Astrocyte of the cerebellum (primary cell): ENCODE measurements at regions not wholly inside any gene's neighbourhood (a gene's known extent, or its start where the extent isn't known, plus 50 kb on each side); places are given as distances from the start of the nearest gene placed in this dataset.

Experiments
- DNase-seq: peaks from one replicate; pipeline ENCODE4 v3.0.0-alpha.2; 2011; ENCODE audit warnings: low read depth
- H3K4me3 ChIP-seq: 2 replicates; pipeline ENCODE4 v1.5.1; 2011; ENCODE audit warnings: mild to moderate bottlenecking, low read depth, low read length, moderate library complexity
- CTCF ChIP-seq: IDR thresholded peaks from 2 replicates; pipeline ENCODE4 v1.5.1; 2012; ENCODE audit warnings: low read length, low read depth, moderate library complexity, mild to moderate bottlenecking; ENCODE audit errors: missing control alignments
- in situ Hi-C: cut with HindIII; loops from 2 replicates; pipeline ENCODE4 v1.10.0; 2017; ENCODE audit warnings: low sequenced_read_pairs

GRCh38 chr6:3634280-3634816, 117.2 kb downstream of the PXDC1 start:
- in situ Hi-C loops: no loop called here
- DNase-seq: no peak
- no peak overlapping the region for H3K4me3 ChIP-seq
- TF ChIP-seq CTCF: no peak

- no peak overlapping the region for H3K4me3 ChIP-seq
- no peak for TF ChIP-seq CTCF
- DNase-seq: no peak
Observed at GRCh38 chr6:3633711-3634110, 117.8 kb downstream of the PXDC1 start.

GRCh38 chr6:3631877-3632276, 119.6 kb downstream of the PXDC1 start:
- in situ Hi-C loops: no loop called here
- no peak for TF ChIP-seq CTCF
- no peak for DNase-seq
- no peak overlapping the region for H3K4me3 ChIP-seq

More at GRCh38 chr6:3633711-3634110, 117.8 kb downstream of the PXDC1 start:
- in situ Hi-C loops: no loop called here

- DNase-seq: no peak
- in situ Hi-C loops: no loop called here
Observed at GRCh38 chr6:3631186-3631585, 120.3 kb downstream of the PXDC1 start.

GRCh38 chr6:3630258-3630835, 121.2 kb downstream of the PXDC1 start:
- no peak for DNase-seq
- no peak for TF ChIP-seq CTCF
- in situ Hi-C loops: no loop called here
- no peak overlapping the region for H3K4me3 ChIP-seq

More at GRCh38 chr6:3631186-3631585, 120.3 kb downstream of the PXDC1 start:
- no peak for TF ChIP-seq CTCF
- H3K4me3 ChIP-seq: no peak overlapping the region

- no peak for DNase-seq
- H3K4me3 ChIP-seq: no peak overlapping the region
- in situ Hi-C loops: no loop called here
- TF ChIP-seq CTCF: no peak
Observed at GRCh38 chr6:3627956-3628835, 123.3 kb downstream of the PXDC1 start.
